ENCODE measurements at regions not wholly inside any gene's neighbourhood (a gene's known extent, or its start where the extent isn't known, plus 50 kb on each side); places are given as distances from the start of the nearest gene placed in this dataset.

DNA sequence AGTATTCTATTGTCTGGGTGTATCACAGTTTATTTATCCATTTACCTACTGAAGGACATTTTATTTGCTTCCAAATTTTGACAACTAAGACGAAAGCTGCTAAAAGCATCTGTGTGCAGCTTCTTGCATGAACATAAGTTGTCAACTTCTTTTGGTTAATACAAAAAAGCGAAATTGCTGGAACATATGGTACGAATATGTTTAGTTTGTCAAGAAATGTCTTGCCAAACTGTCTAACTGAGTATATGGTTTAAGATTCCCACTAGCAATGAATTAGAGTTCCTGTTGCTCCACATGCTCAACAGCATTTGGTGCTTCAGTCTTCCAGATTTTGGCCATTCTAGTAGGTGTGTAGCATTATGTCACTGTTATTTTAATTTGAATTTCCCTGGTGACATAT, 372.3 kb upstream of the NRXN1 start:
- no peak overlapping the region for H3K27ac Mint-ChIP-seq
- H3K4me1 ChIP-seq (ENCODE audit: insufficient read depth) = no peaks in the 10 kb centered on the region
- H3K9me3 Mint-ChIP-seq = no peaks in the 10 kb centered on the region
- no peak for DNase-seq (ENCODE audit: low spot score)
- no peaks in the 10 kb centered on the region for H4K20me1 ChIP-seq (replicated peaks; ENCODE audit: insufficient read depth)
- no peak overlapping the region for H3K27ac ChIP-seq (ENCODE audit: low read depth)
- no peak overlapping the region for H3K4me3 Mint-ChIP-seq
- H3K4me2 ChIP-seq = no peak overlapping the region
- ATAC-seq = no peak
- H3K36me3 Mint-ChIP-seq (ENCODE audit: low read depth) = no peaks in the 10 kb centered on the region
- H3K79me2 ChIP-seq (replicated peaks; ENCODE audit: insufficient read depth) = no peaks in the 10 kb centered on the region
- no peak overlapping the region for H2AFZ ChIP-seq
- H3K27me3 Mint-ChIP-seq (ENCODE audit: insufficient read depth, low read depth, poor library complexity) = no peaks in the 10 kb centered on the region
- no peak overlapping the region for H3K4me3 ChIP-seq
- H3K27me3 ChIP-seq (ENCODE audit: insufficient read depth) = no peaks in the 10 kb centered on the region
- H3F3A ChIP-seq (replicated peaks; ENCODE audit: low read depth) = no peaks in the 10 kb centered on the region
- no peaks in the 10 kb centered on the region for H3K36me3 ChIP-seq (ENCODE audit: insufficient read depth)
- no peaks in the 10 kb centered on the region for H3K4me1 Mint-ChIP-seq
- TF ChIP-seq STAT1 (IDR thresholded peaks at IDR 0.05; ENCODE audit: unreplicated experiment) = no peak
- H3K9me2 ChIP-seq (ENCODE audit: insufficient read depth) = no peaks in the 10 kb centered on the region

DNA sequence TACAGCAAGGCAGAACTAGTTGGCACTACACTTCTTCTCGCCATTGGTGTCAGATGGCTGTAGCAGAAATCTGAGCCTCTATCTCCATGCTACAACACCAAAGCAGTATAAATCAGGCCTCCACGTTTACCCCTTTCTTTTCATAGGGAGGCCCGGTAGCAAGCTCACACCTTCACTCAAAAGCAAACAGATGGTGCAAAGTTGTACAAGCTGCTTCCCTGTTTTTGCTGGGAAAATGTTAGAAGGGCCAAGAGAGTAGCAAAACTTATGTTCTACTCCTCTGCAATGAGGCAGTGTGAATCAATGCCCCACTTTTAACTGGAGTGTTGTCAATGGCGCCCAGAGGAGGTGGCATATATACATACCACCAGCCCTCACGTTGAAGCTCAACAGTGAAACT, 369.6 kb upstream of the NRXN1 start:
- H3K4me3 ChIP-seq = no peak overlapping the region
- no peak for ATAC-seq
- H3F3A ChIP-seq (replicated peaks; ENCODE audit: low read depth) = no peaks in the 10 kb centered on the region
- no peak overlapping the region for H2AFZ ChIP-seq
- DNase-seq (ENCODE audit: low spot score) = no peak
- no peaks in the 10 kb centered on the region for H4K20me1 ChIP-seq (replicated peaks; ENCODE audit: insufficient read depth)
- H3K27ac ChIP-seq (ENCODE audit: low read depth) = no peak overlapping the region
- H3K36me3 ChIP-seq (ENCODE audit: insufficient read depth) = no peaks in the 10 kb centered on the region
- H3K36me3 Mint-ChIP-seq (ENCODE audit: low read depth) = no peaks in the 10 kb centered on the region
- no peak overlapping the region for H3K27ac Mint-ChIP-seq
- no peaks in the 10 kb centered on the region for H3K4me1 ChIP-seq (ENCODE audit: insufficient read depth)
- no peaks in the 10 kb centered on the region for H3K79me2 ChIP-seq (replicated peaks; ENCODE audit: insufficient read depth)
- peaks cover under 1% of the 10 kb centered on the region for H3K27me3 Mint-ChIP-seq (ENCODE audit: insufficient read depth, low read depth, poor library complexity)
- no peak overlapping the region for H3K4me2 ChIP-seq
- H3K9me3 Mint-ChIP-seq = 0 out of 3 replicates have a peak, but pooled peaks cover 3% of the 10 kb centered on the region
- H3K9me2 ChIP-seq (ENCODE audit: insufficient read depth) = 0 out of 2 replicates have a peak, but pooled peaks cover 3% of the 10 kb centered on the region
- H3K4me3 Mint-ChIP-seq = no peak overlapping the region
- H3K27me3 ChIP-seq (ENCODE audit: insufficient read depth) = no peaks in the 10 kb centered on the region
- H3K4me1 Mint-ChIP-seq = no peaks in the 10 kb centered on the region
- TF ChIP-seq ZNF114 (CRISPR knock-in tag; IDR thresholded peaks at IDR 0.05) (no peak), STAT1 (IDR thresholded peaks at IDR 0.05; ENCODE audit: unreplicated experiment) (no peak), EZH2 (IDR thresholded peaks at IDR 0.05; ENCODE audit: low read depth, unreplicated experiment) (no peak), NANOG (IDR thresholded peaks at IDR 0.05; ENCODE audit: borderline replicate concordance) (no peak), CREB1 (CRISPR knock-in tag; IDR thresholded peaks at IDR 0.05; ENCODE audit: low read depth) (no peak), POLR2AphosphoS5 (IDR thresholded peaks at IDR 0.05; ENCODE audit: low read depth) (no peak), ZNF331 (CRISPR knock-in tag; IDR thresholded peaks at IDR 0.05; ENCODE audit: low read depth) (no peak), JUNB (IDR thresholded peaks at IDR 0.05; ENCODE audit: unreplicated experiment) (no peak), EZH2phosphoT487 (IDR thresholded peaks at IDR 0.05; ENCODE audit: unreplicated experiment) (no peak)
- TF ChIP-seq, protein P1, sequence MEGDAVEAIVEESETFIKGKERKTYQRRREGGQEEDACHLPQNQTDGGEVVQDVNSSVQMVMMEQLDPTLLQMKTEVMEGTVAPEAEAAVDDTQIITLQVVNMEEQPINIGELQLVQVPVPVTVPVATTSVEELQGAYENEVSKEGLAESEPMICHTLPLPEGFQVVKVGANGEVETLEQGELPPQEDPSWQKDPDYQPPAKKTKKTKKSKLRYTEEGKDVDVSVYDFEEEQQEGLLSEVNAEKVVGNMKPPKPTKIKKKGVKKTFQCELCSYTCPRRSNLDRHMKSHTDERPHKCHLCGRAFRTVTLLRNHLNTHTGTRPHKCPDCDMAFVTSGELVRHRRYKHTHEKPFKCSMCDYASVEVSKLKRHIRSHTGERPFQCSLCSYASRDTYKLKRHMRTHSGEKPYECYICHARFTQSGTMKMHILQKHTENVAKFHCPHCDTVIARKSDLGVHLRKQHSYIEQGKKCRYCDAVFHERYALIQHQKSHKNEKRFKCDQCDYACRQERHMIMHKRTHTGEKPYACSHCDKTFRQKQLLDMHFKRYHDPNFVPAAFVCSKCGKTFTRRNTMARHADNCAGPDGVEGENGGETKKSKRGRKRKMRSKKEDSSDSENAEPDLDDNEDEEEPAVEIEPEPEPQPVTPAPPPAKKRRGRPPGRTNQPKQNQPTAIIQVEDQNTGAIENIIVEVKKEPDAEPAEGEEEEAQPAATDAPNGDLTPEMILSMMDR (conservative IDR thresholded peaks at IDR 0.05; ENCODE audit: low read depth in 2 of 2) = no peak
- TF ChIP-seq, protein P2, sequence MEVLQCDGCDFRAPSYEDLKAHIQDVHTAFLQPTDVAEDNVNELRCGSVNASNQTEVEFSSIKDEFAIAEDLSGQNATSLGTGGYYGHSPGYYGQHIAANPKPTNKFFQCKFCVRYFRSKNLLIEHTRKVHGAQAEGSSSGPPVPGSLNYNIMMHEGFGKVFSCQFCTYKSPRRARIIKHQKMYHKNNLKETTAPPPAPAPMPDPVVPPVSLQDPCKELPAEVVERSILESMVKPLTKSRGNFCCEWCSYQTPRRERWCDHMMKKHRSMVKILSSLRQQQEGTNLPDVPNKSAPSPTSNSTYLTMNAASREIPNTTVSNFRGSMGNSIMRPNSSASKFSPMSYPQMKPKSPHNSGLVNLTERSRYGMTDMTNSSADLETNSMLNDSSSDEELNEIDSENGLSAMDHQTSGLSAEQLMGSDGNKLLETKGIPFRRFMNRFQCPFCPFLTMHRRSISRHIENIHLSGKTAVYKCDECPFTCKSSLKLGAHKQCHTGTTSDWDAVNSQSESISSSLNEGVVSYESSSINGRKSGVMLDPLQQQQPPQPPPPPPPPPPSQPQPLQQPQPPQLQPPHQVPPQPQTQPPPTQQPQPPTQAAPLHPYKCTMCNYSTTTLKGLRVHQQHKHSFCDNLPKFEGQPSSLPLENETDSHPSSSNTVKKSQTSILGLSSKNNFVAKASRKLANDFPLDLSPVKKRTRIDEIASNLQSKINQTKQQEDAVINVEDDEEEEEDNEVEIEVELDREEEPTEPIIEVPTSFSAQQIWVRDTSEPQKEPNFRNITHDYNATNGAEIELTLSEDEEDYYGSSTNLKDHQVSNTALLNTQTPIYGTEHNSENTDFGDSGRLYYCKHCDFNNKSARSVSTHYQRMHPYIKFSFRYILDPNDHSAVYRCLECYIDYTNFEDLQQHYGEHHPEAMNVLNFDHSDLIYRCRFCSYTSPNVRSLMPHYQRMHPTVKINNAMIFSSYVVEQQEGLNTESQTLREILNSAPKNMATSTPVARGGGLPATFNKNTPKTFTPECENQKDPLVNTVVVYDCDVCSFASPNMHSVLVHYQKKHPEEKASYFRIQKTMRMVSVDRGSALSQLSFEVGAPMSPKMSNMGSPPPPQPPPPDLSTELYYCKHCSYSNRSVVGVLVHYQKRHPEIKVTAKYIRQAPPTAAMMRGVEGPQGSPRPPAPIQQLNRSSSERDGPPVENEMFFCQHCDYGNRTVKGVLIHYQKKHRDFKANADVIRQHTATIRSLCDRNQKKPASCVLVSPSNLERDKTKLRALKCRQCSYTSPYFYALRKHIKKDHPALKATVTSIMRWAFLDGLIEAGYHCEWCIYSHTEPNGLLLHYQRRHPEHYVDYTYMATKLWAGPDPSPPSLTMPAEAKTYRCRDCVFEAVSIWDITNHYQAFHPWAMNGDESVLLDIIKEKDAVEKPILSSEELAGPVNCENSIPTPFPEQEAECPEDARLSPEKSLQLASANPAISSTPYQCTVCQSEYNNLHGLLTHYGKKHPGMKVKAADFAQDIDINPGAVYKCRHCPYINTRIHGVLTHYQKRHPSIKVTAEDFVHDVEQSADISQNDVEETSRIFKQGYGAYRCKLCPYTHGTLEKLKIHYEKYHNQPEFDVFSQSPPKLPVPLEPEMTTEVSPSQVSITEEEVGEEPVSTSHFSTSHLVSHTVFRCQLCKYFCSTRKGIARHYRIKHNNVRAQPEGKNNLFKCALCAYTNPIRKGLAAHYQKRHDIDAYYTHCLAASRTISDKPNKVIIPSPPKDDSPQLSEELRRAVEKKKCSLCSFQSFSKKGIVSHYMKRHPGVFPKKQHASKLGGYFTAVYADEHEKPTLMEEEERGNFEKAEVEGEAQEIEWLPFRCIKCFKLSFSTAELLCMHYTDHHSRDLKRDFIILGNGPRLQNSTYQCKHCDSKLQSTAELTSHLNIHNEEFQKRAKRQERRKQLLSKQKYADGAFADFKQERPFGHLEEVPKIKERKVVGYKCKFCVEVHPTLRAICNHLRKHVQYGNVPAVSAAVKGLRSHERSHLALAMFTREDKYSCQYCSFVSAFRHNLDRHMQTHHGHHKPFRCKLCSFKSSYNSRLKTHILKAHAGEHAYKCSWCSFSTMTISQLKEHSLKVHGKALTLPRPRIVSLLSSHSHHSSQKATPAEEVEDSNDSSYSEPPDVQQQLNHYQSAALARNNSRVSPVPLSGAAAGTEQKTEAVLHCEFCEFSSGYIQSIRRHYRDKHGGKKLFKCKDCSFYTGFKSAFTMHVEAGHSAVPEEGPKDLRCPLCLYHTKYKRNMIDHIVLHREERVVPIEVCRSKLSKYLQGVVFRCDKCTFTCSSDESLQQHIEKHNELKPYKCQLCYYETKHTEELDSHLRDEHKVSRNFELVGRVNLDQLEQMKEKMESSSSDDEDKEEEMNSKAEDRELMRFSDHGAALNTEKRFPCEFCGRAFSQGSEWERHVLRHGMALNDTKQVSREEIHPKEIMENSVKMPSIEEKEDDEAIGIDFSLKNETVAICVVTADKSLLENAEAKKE (CRISPR knock-in tag; IDR thresholded peaks at IDR 0.05) = no peak
- TF ChIP-seq, protein P3, sequence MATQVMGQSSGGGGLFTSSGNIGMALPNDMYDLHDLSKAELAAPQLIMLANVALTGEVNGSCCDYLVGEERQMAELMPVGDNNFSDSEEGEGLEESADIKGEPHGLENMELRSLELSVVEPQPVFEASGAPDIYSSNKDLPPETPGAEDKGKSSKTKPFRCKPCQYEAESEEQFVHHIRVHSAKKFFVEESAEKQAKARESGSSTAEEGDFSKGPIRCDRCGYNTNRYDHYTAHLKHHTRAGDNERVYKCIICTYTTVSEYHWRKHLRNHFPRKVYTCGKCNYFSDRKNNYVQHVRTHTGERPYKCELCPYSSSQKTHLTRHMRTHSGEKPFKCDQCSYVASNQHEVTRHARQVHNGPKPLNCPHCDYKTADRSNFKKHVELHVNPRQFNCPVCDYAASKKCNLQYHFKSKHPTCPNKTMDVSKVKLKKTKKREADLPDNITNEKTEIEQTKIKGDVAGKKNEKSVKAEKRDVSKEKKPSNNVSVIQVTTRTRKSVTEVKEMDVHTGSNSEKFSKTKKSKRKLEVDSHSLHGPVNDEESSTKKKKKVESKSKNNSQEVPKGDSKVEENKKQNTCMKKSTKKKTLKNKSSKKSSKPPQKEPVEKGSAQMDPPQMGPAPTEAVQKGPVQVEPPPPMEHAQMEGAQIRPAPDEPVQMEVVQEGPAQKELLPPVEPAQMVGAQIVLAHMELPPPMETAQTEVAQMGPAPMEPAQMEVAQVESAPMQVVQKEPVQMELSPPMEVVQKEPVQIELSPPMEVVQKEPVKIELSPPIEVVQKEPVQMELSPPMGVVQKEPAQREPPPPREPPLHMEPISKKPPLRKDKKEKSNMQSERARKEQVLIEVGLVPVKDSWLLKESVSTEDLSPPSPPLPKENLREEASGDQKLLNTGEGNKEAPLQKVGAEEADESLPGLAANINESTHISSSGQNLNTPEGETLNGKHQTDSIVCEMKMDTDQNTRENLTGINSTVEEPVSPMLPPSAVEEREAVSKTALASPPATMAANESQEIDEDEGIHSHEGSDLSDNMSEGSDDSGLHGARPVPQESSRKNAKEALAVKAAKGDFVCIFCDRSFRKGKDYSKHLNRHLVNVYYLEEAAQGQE (IDR thresholded peaks at IDR 0.05; ENCODE audit: unreplicated experiment) = no peak

All from GM23338 (cell line).